GM18861 (cell line): ENCODE measurements at regions not wholly inside any gene's neighbourhood (a gene's known extent, or its start where the extent isn't known, plus 50 kb on each side); places are given as distances from the start of the nearest gene placed in this dataset.

Source experiments
- ATAC-seq: cut with Tn5 transposase; IDR thresholded peaks from one replicate; pipeline ENCODE4 v1.9.1; 2021; ENCODE audit not compliant: unreplicated experiment

- ATAC-seq: no peak
These were observed 435.0 kb upstream of the C2CD4B start for GRCh38 chr15:62599791-62600777.

GRCh38 chr15:62601777-62602545 lies 436.9 kb upstream of the C2CD4B start:
- no peak for ATAC-seq

- ATAC-seq: no peak
These were observed 438.7 kb upstream of the C2CD4B start for GRCh38 chr15:62603742-62604141.

- no peak for ATAC-seq
These were observed 437.3 kb upstream of the TPM1 start for GRCh38 chr15:62605282-62605681.

- ATAC-seq: no peak
These were observed 436.0 kb upstream of the TPM1 start for GRCh38 chr15:62606376-62607113.

- no peak for ATAC-seq
These were observed 435.5 kb upstream of the TPM1 start for GRCh38 chr15:62607114-62607462.

- ATAC-seq: no peak
These were observed 434.9 kb upstream of the TPM1 start for GRCh38 chr15:62607643-62608042.

- ATAC-seq: no peak
These were observed 434.2 kb upstream of the TPM1 start for GRCh38 chr15:62608369-62608768.

GRCh38 chr15:62610265-62610869 lies 432.2 kb upstream of the TPM1 start:
- ATAC-seq: no peak

GRCh38 chr15:62611002-62611401 lies 431.5 kb upstream of the TPM1 start:
- ATAC-seq: no peak

- no peak for ATAC-seq
These were observed 430.3 kb upstream of the TPM1 start for GRCh38 chr15:62612183-62612733.

- ATAC-seq: no peak
These were observed 429.8 kb upstream of the TPM1 start for GRCh38 chr15:62612771-62613170.

- no peak for ATAC-seq
These were observed 425.8 kb upstream of the TPM1 start for GRCh38 chr15:62616746-62617145.

- ATAC-seq: no peak
These were observed 424.8 kb upstream of the TPM1 start for GRCh38 chr15:62617741-62618140.

- ATAC-seq: no peak
These were observed 424.1 kb upstream of the TPM1 start for GRCh38 chr15:62618432-62618831.

- no peak for ATAC-seq
These were observed 423.6 kb upstream of the TPM1 start for GRCh38 chr15:62618846-62619504.

GRCh38 chr15:62619526-62619925 lies 423.0 kb upstream of the TPM1 start:
- ATAC-seq: no peak

GRCh38 chr15:62622775-62623174 lies 419.8 kb upstream of the TPM1 start:
- no peak for ATAC-seq

- no peak for ATAC-seq
These were observed 417.8 kb upstream of the TPM1 start for GRCh38 chr15:62624547-62625378.
